ENCODE measurements at regions not wholly inside any gene's neighbourhood (a gene's known extent, or its start where the extent isn't known, plus 50 kb on each side); places are given as distances from the start of the nearest gene placed in this dataset.

- H3K27me3 Mint-ChIP-seq (ENCODE audit: low read depth), result no peaks in the 10 kb centered on the region
- no peaks in the 10 kb centered on the region for H3K4me1 Mint-ChIP-seq (ENCODE audit: low read depth)
- no peak overlapping the region for H3K27ac Mint-ChIP-seq (ENCODE audit: unreplicated experiment)
- H3K36me3 Mint-ChIP-seq (ENCODE audit: low read depth), result no peaks in the 10 kb centered on the region
- no peak for TF ChIP-seq CTCF (IDR thresholded peaks at IDR 0.05)
- no peak overlapping the region for H3K4me3 Mint-ChIP-seq (ENCODE audit: unreplicated experiment)
- no peak for DNase-seq (ENCODE audit: low spot score)
- H3K9me3 Mint-ChIP-seq (ENCODE audit: low read depth), result no peaks in the 10 kb centered on the region
These were observed 314.3 kb upstream of the FGF13 start for GRCh38 chrX:139025816-139026215.

DNA sequence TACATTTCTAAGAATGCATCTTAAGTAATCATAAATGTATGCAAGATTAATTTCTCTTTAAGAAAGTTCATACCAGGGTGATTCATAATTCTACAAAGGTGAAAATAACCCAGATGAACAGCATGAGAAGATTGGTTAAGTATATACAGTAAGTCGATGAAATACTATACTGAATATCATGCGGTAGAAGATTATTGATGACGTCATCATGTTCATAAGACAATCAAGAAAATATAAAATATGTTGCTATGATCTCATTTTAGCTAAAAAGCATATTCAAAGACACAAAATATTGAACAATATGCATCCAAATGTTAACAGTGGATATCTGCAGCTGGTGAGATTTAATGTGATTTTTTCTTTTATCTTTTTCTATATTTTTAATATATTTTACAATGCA lies 312.0 kb upstream of the FGF13 start:
- no peak overlapping the region for H3K27ac Mint-ChIP-seq (ENCODE audit: unreplicated experiment)
- peaks cover 3% of the 10 kb centered on the region for H3K9me3 Mint-ChIP-seq (ENCODE audit: low read depth)
- DNase-seq (ENCODE audit: low spot score), result no peak
- no peak overlapping the region for H3K4me3 Mint-ChIP-seq (ENCODE audit: unreplicated experiment)
- H3K27me3 Mint-ChIP-seq (ENCODE audit: low read depth), result no peaks in the 10 kb centered on the region
- no peaks in the 10 kb centered on the region for H3K4me1 Mint-ChIP-seq (ENCODE audit: low read depth)
- TF ChIP-seq CTCF (IDR thresholded peaks at IDR 0.05), result no peak
- no peaks in the 10 kb centered on the region for H3K36me3 Mint-ChIP-seq (ENCODE audit: low read depth)

GRCh38 chrX:139020801-139021200 lies 309.3 kb upstream of the FGF13 start:
- Mint-ChIP-seq H3K27me3 (ENCODE audit: low read depth) (no peaks in the 10 kb centered on the region), H3K9me3 (ENCODE audit: low read depth) (peaks cover 10% of the 10 kb centered on the region), H3K4me1 (ENCODE audit: low read depth) (no peaks in the 10 kb centered on the region), H3K4me3 (ENCODE audit: unreplicated experiment) (no peak overlapping the region), H3K36me3 (ENCODE audit: low read depth) (no peaks in the 10 kb centered on the region), H3K27ac (ENCODE audit: unreplicated experiment) (no peak overlapping the region)
- DNase-seq (ENCODE audit: low spot score), result no peak
- TF ChIP-seq CTCF (IDR thresholded peaks at IDR 0.05), result no peak

DNA sequence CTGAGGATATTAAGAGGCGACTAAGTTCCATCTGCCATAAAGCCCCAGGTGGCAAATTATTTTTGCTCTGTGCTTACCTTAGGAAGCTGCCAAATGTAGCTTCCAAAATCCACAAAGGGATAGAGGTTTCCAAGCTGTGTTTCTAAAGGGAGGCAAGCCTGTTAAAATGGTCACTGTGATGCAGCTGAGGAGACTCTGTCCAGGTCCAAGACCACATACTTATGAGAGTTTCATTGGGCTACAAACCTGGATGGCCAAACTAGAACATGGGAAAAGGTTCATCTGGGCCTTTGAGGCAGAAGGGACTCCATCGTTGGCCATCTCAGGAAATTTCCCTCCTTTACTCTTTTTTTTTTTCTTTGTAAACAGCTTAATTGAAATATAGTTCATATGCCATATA lies 306.9 kb upstream of the FGF13 start:
- Mint-ChIP-seq H3K27me3 (ENCODE audit: low read depth) (no peaks in the 10 kb centered on the region), H3K4me1 (ENCODE audit: low read depth) (no peaks in the 10 kb centered on the region), H3K27ac (ENCODE audit: unreplicated experiment) (no peak overlapping the region), H3K4me3 (ENCODE audit: unreplicated experiment) (no peak overlapping the region), H3K9me3 (ENCODE audit: low read depth) (peaks cover 33% of the 10 kb centered on the region), H3K36me3 (ENCODE audit: low read depth) (no peaks in the 10 kb centered on the region)
- TF ChIP-seq CTCF (IDR thresholded peaks at IDR 0.05), result no peak
- no peak for DNase-seq (ENCODE audit: low spot score)

- H3K36me3 Mint-ChIP-seq (ENCODE audit: low read depth), result no peaks in the 10 kb centered on the region
- H3K4me1 Mint-ChIP-seq (ENCODE audit: low read depth), result no peaks in the 10 kb centered on the region
- H3K27me3 Mint-ChIP-seq (ENCODE audit: low read depth), result no peaks in the 10 kb centered on the region
- no peak for DNase-seq (ENCODE audit: low spot score)
- peaks cover 57% of the 10 kb centered on the region for H3K9me3 Mint-ChIP-seq (ENCODE audit: low read depth)
- H3K27ac Mint-ChIP-seq (ENCODE audit: unreplicated experiment), result no peak overlapping the region
- no peak for TF ChIP-seq CTCF (IDR thresholded peaks at IDR 0.05)
- H3K4me3 Mint-ChIP-seq (ENCODE audit: unreplicated experiment), result no peak overlapping the region
These were observed 304.1 kb upstream of the FGF13 start for GRCh38 chrX:139015627-139016026.
